PC-9 (cell line): ENCODE measurements at regions not wholly inside any gene's neighbourhood (a gene's known extent, or its start where the extent isn't known, plus 50 kb on each side); places are given as distances from the start of the nearest gene placed in this dataset.

ENCODE experiments used
- BruUV-seq: library from RNA; stranded (reverse); fragments of 400-500 nt; replicated peaks from 2 replicates; lab custom pipeline; 2021; lab: Mats Ljungman, UMichigan
- CTCF ChIA-PET: fragments of 300-600 bp; sonication (Branson Sonifier 250); formaldehyde crosslinking; loops from one replicate; lab custom pipeline; 2022; ENCODE audit warnings: antibody characterized with exemption; lab: Charles Lee
- POLR2A ChIA-PET: fragments of 300-600 bp; sonication (Branson Sonifier 250); formaldehyde crosslinking; loops from one replicate; lab custom pipeline; 2022; ENCODE audit warnings: antibody characterized with exemption; ENCODE audit not compliant: unreplicated experiment; lab: Charles Lee
- DNase-seq, 2 experiments: peaks; one replicate each; pipeline versions ENCODE4 v3.0.0 to v3.0.0-alpha.2; 2015 to 2022; ENCODE audit warnings: mixed read lengths in 1 of 2
- H2AFZ ChIP-seq: fragments of 200-600 bp; sonication (generic); 2 replicates; pipeline ENCODE4 v1.8.1; 2017; ENCODE audit warnings: antibody characterized with exemption
- H3F3A ChIP-seq: fragments of 200-600 bp; sonication (generic); 2 replicates; pipeline ENCODE4 v1.8.1; 2017; ENCODE audit warnings: antibody characterized with exemption, mild to moderate bottlenecking, low read depth; ENCODE audit not compliant: insufficient read depth
- H3K27ac ChIP-seq: fragments of 200-600 bp; sonication (generic); 2 replicates; pipeline ENCODE4 v1.6.1; 2016; ENCODE audit warnings: mixed run types
- H3K27me3 ChIP-seq: fragments of 200-600 bp; sonication (generic); 2 replicates; pipeline ENCODE4 v1.6.1; 2016; ENCODE audit warnings: low read depth, mixed run types; ENCODE audit not compliant: insufficient read depth
- H3K36me3 ChIP-seq: fragments of 200-600 bp; sonication (generic); 2 replicates; pipeline ENCODE4 v1.6.1; 2016; ENCODE audit warnings: low read depth, mixed run types
- H3K4me1 ChIP-seq: fragments of 200-600 bp; sonication (generic); replicated peaks from 2 replicates; pipeline ENCODE4 v1.6.1; 2016; ENCODE audit warnings: mixed run types; ENCODE audit not compliant: insufficient read depth
- H3K4me2 ChIP-seq: fragments of 200-600 bp; sonication (generic); 2 replicates; pipeline ENCODE4 v1.6.1; 2017; ENCODE audit warnings: mixed run types
- H3K4me3 ChIP-seq: fragments of 200-600 bp; sonication (generic); 2 replicates; pipeline ENCODE4 v1.6.1; 2016; ENCODE audit warnings: mixed run types
- H3K79me2 ChIP-seq: fragments of 200-600 bp; sonication (generic); 2 replicates; pipeline ENCODE4 v1.6.1; 2017; ENCODE audit warnings: low read depth, mixed run types
- H3K9me2 ChIP-seq: fragments of 200-600 bp; sonication (generic); 2 replicates; pipeline ENCODE4 v1.8.1; 2017; ENCODE audit warnings: mild to moderate bottlenecking; ENCODE audit not compliant: insufficient read depth
- H3K9me3 ChIP-seq: fragments of 200-600 bp; sonication (generic); 2 replicates; pipeline ENCODE4 v1.8.1; 2016; ENCODE audit warnings: low read depth; ENCODE audit not compliant: insufficient read depth
- H4K20me1 ChIP-seq: fragments of 200-600 bp; sonication (generic); 2 replicates; pipeline ENCODE4 v1.8.1; 2017; ENCODE audit not compliant: insufficient read depth
- EZH2 ChIP-seq: fragments of 200-600 bp; sonication (generic); IDR thresholded peaks from 2 replicates; pipeline ENCODE4 v1.8.0; 2017; ENCODE audit warnings: antibody characterized with exemption, low read depth
- intact Hi-C: fragments of 100-400 bp; cut with micrococcal nuclease; formaldehyde crosslinking; loops from one replicate; pipeline ENCODE4 v1.10.0; 2022; ENCODE audit not compliant: unreplicated experiment
- TF ChIP-seq, protein P1 (sequence below): fragments of 200-600 bp; sonication (generic); conservative IDR thresholded peaks from 2 replicates; pipeline ENCODE4 v1.6.1; 2017; ENCODE audit warnings: mixed run types, antibody characterized with exemption, mild to moderate bottlenecking, moderate library complexity

GRCh38 chr2:234852941-234853340 lies 98.9 kb upstream of the SH3BP4 start:
- H4K20me1 ChIP-seq = no peaks in the 10 kb centered on the region
- no peaks in the 10 kb centered on the region for H3K79me2 ChIP-seq
- H3K36me3 ChIP-seq = no peaks in the 10 kb centered on the region
- no peak overlapping the region for H3K4me3 ChIP-seq
- peaks cover 5% of the 10 kb centered on the region for H3K9me3 ChIP-seq
- intact Hi-C loops = no loop called here
- H3K27ac ChIP-seq = no peak overlapping the region
- CTCF ChIA-PET = no interaction called here
- H3K9me2 ChIP-seq = no peaks in the 10 kb centered on the region
- TF ChIP-seq EZH2 = no peak
- TF ChIP-seq, protein P1, sequence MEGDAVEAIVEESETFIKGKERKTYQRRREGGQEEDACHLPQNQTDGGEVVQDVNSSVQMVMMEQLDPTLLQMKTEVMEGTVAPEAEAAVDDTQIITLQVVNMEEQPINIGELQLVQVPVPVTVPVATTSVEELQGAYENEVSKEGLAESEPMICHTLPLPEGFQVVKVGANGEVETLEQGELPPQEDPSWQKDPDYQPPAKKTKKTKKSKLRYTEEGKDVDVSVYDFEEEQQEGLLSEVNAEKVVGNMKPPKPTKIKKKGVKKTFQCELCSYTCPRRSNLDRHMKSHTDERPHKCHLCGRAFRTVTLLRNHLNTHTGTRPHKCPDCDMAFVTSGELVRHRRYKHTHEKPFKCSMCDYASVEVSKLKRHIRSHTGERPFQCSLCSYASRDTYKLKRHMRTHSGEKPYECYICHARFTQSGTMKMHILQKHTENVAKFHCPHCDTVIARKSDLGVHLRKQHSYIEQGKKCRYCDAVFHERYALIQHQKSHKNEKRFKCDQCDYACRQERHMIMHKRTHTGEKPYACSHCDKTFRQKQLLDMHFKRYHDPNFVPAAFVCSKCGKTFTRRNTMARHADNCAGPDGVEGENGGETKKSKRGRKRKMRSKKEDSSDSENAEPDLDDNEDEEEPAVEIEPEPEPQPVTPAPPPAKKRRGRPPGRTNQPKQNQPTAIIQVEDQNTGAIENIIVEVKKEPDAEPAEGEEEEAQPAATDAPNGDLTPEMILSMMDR = no peak
- H3K4me1 ChIP-seq = no peaks in the 10 kb centered on the region
- no peak overlapping the region for H3K4me2 ChIP-seq
- POLR2A ChIA-PET = no interaction called here
- no peak for DNase-seq
- H3F3A ChIP-seq = no peaks in the 10 kb centered on the region
- no peak overlapping the region for H2AFZ ChIP-seq
- BruUV-seq = no TSS peak
- no peaks in the 10 kb centered on the region for H3K27me3 ChIP-seq

DNA sequence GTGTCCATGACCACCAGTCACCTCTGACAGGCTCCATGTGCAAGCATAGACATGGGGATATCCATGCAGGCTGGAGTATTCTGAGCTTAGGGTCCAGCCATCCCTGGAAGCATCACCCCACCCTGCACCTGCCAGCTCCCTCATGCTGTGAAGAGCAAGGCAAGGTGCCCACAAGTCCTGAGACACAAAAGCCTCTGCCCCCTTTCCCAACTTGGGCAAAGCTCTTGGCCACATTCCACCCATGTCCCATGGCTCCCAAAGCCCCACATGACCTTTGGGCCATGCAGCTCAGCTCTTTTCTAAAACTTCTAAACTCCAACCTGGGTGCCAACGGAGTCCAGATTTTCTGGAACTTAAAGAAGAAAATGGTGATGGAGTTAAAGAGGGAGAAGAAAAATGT lies 99.8 kb upstream of the SH3BP4 start:
- TF ChIP-seq, protein P1 = no peak
- no peak for TF ChIP-seq EZH2
- no peak overlapping the region for H3K27ac ChIP-seq
- no peak overlapping the region for H2AFZ ChIP-seq
- H3K9me2 ChIP-seq = no peaks in the 10 kb centered on the region
- peaks cover 2% of the 10 kb centered on the region; the same call in 1 of the 2 replicates for H3K4me1 ChIP-seq
- no peak overlapping the region for H3K4me3 ChIP-seq
- no peaks in the 10 kb centered on the region for H3F3A ChIP-seq
- BruUV-seq = no TSS peak
- no peak for DNase-seq
- H3K27me3 ChIP-seq = no peaks in the 10 kb centered on the region
- ChIA-PET POLR2A (interaction anchor here (0.6 kb wide), 1 partner anchor 261 kb away, joined by 3 read pairs; no protein-coding TSS in a partner anchor), CTCF (interaction anchor here (0.6 kb wide), 1 partner anchor 429 kb away, joined by 3 read pairs; no protein-coding TSS in a partner anchor)
- peaks cover 5% of the 10 kb centered on the region for H3K9me3 ChIP-seq
- H3K79me2 ChIP-seq = no peaks in the 10 kb centered on the region
- H3K4me2 ChIP-seq = no peak overlapping the region
- H3K36me3 ChIP-seq = no peaks in the 10 kb centered on the region
- no peaks in the 10 kb centered on the region for H4K20me1 ChIP-seq
- intact Hi-C loops = no loop called here

- POLR2A ChIA-PET = no interaction called here
- Histone ChIP-seq H3K9me2 (no peaks in the 10 kb centered on the region), H3K4me1 (peaks cover 6% of the 10 kb centered on the region; the same call in 1 of the 2 replicates), H3K4me2 (no peak overlapping the region), H3K36me3 (no peaks in the 10 kb centered on the region), H2AFZ (no peak overlapping the region), H4K20me1 (no peaks in the 10 kb centered on the region), H3K27me3 (no peaks in the 10 kb centered on the region), H3K27ac (no peak overlapping the region), H3K4me3 (no peak overlapping the region), H3K9me3 (peaks cover 5% of the 10 kb centered on the region), H3F3A (no peaks in the 10 kb centered on the region), H3K79me2 (no peaks in the 10 kb centered on the region)
- no TSS peak for BruUV-seq
- no peak for TF ChIP-seq EZH2
- TF ChIP-seq, protein P1 = no peak
- no peak for DNase-seq
- CTCF ChIA-PET = interaction anchor here (0.6 kb wide), 1 partner anchor 430 kb away, joined by 3 read pairs; no protein-coding TSS in a partner anchor
- intact Hi-C loops = no loop called here
Measured at GRCh38 chr2:234851451-234851850, 100.4 kb upstream of the SH3BP4 start.
